Esophagus muscularis mucosa (tissue), 3 donors: ENCODE measurements at regions not wholly inside any gene's neighbourhood (a gene's known extent, or its start where the extent isn't known, plus 50 kb on each side); places are given as distances from the start of the nearest gene placed in this dataset.
"Not testable (repeated sequence)": the region's sequence is repeated elsewhere in the genome, so short reads cannot be mapped to it uniquely, and the experiment has no call there.

ENCODE experiments used
- POLR2A ChIP-seq: fragments of 450-650 bp; IDR thresholded peaks from one replicate; pipeline ENCODE4 v1.6.1; 2017; ENCODE audit warnings: antibody characterized with exemption, moderate library complexity, mild to moderate bottlenecking, low read depth
- TF ChIP-seq, protein P1 (sequence below), 3 experiments: fragments of 200-600 bp in 2 of 3; fragments of 450-650 bp in 1 of 3; sonication (generic) in 2 of 3; IDR thresholded peaks; one replicate each; pipeline ENCODE4 v1.5.1; 2017 to 2019; ENCODE audit warnings: antibody characterized with exemption in 3 of 3, mild to moderate bottlenecking in 2 of 3, moderate library complexity in 1 of 3

- TF ChIP-seq, protein P1, sequence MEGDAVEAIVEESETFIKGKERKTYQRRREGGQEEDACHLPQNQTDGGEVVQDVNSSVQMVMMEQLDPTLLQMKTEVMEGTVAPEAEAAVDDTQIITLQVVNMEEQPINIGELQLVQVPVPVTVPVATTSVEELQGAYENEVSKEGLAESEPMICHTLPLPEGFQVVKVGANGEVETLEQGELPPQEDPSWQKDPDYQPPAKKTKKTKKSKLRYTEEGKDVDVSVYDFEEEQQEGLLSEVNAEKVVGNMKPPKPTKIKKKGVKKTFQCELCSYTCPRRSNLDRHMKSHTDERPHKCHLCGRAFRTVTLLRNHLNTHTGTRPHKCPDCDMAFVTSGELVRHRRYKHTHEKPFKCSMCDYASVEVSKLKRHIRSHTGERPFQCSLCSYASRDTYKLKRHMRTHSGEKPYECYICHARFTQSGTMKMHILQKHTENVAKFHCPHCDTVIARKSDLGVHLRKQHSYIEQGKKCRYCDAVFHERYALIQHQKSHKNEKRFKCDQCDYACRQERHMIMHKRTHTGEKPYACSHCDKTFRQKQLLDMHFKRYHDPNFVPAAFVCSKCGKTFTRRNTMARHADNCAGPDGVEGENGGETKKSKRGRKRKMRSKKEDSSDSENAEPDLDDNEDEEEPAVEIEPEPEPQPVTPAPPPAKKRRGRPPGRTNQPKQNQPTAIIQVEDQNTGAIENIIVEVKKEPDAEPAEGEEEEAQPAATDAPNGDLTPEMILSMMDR (IDR thresholded peaks at IDR 0.05): not testable (repeated sequence)
- not testable (repeated sequence) for TF ChIP-seq POLR2A
Observed at GRCh38 chr5:40417046-40417810, 262.5 kb upstream of the PTGER4 start.
